ENCODE measurements at regions not wholly inside any gene's neighbourhood (a gene's known extent, or its start where the extent isn't known, plus 50 kb on each side); places are given as distances from the start of the nearest gene placed in this dataset.

GRCh38 chr9:36734737-36735136 is 162.0 kb downstream of the MELK start (continued):
- no peak for TF ChIP-seq CTCF (conservative IDR thresholded peaks at IDR 0.05; ENCODE audit: low read depth in 2 of 2)
- TF ChIP-seq STAT1 (IDR thresholded peaks at IDR 0.05; ENCODE audit: unreplicated experiment): no peak
- no peak for TF ChIP-seq ZNF462 (CRISPR knock-in tag; IDR thresholded peaks at IDR 0.05)
- TF ChIP-seq EZH2phosphoT487 (IDR thresholded peaks at IDR 0.05; ENCODE audit: unreplicated experiment): no peak
- TF ChIP-seq ZNF331 (CRISPR knock-in tag; IDR thresholded peaks at IDR 0.05; ENCODE audit: low read depth): no peak
- TF ChIP-seq CREB1 (CRISPR knock-in tag; IDR thresholded peaks at IDR 0.05; ENCODE audit: low read depth): no peak

- Mint-ChIP-seq H3K4me1 (peaks cover 16% of the 10 kb centered on the region), H3K36me3 (ENCODE audit: low read depth) (no peaks in the 10 kb centered on the region), H3K9me3 (no peaks in the 10 kb centered on the region), H3K27me3 (ENCODE audit: insufficient read depth, low read depth, poor library complexity) (peaks cover 14% of the 10 kb centered on the region), H3K4me3 (no peak overlapping the region), H3K27ac (no peak overlapping the region)
- DNase-seq (ENCODE audit: low spot score) (no peak), ATAC-seq (no peak)
- no peaks in the 10 kb centered on the region for H4K20me1 ChIP-seq (replicated peaks; ENCODE audit: insufficient read depth)
- H3K9me2 ChIP-seq (ENCODE audit: insufficient read depth): no peaks in the 10 kb centered on the region
- no peak overlapping the region for H3K4me3 ChIP-seq
- H3F3A ChIP-seq (replicated peaks; ENCODE audit: low read depth): 0 out of 2 replicates have a peak, but pooled peaks cover 4% of the 10 kb centered on the region
- no peak overlapping the region for H2AFZ ChIP-seq
- H3K79me2 ChIP-seq (replicated peaks; ENCODE audit: insufficient read depth): no peaks in the 10 kb centered on the region
- H3K27ac ChIP-seq (ENCODE audit: low read depth): no peak overlapping the region
- no peak overlapping the region for H3K4me2 ChIP-seq
- no peak for TF ChIP-seq STAT1 (IDR thresholded peaks at IDR 0.05; ENCODE audit: unreplicated experiment)
- H3K4me1 ChIP-seq (ENCODE audit: insufficient read depth): peaks cover 10% of the 10 kb centered on the region
- H3K27me3 ChIP-seq (ENCODE audit: insufficient read depth): peaks cover 20% of the 10 kb centered on the region
- H3K36me3 ChIP-seq (ENCODE audit: insufficient read depth): no peaks in the 10 kb centered on the region
These were observed 164.0 kb downstream of the MELK start for GRCh38 chr9:36736648-36737047.

Data from GM23338 (cell line).